Spleen (tissue), 7 donors: ENCODE measurements at regions not wholly inside any gene's neighbourhood (a gene's known extent, or its start where the extent isn't known, plus 50 kb on each side); places are given as distances from the start of the nearest gene placed in this dataset.

Source experiments
- POLR2A ChIP-seq, 3 donors: fragments of 450-650 bp; IDR thresholded peaks; one replicate each; pipeline ENCODE4 v1.5.1; 2017; ENCODE audit warnings: antibody characterized with exemption in 3 of 3, mild to moderate bottlenecking in 1 of 3
- TF ChIP-seq, protein P1 (sequence below), 11 experiments: fragments of 200-600 bp in 7 of 11; fragments of 450-650 bp in 4 of 11; sonication (generic) in 4 of 11; IDR thresholded peaks in 8 of 11; conservative IDR thresholded peaks in 3 of 11; 1 replicate in 7 of 11; 2 replicates in 4 of 11; pipeline versions ENCODE4 v1.4.0 to v1.8.0; 2016 to 2021; ENCODE audit warnings: antibody characterized with exemption in 11 of 11, inconsistent platforms in 4 of 11, mild to moderate bottlenecking in 1 of 11
- donor health status: DM: no; HTN: no; CAD: no; lungs with moderate emphysema.
- donor health status: DM: no; HTN: no; CAD: no.
- donor health status: DM: no; HTN: no; CAD: no.

DNA sequence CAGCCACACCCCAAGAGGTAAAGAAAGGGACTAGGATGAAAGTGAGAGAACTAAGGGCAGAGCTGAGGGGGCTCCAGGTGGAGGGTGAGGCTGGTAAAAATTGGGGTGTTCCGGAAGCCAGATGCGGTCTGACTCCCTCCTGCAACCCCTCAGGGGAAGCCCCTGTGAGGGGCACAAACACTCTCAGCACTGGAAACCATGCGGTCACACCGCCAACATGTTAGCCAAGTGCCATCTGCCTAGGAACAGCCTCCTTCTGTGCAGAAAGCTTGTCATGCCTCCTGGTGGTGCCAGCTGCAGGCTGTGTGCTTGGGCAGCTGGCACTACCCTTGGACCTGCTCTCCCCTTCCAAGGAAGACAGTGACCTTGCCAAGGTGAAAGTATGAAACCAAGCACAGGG lies 83.5 kb upstream of the RPL38 start:
- TF ChIP-seq, protein P1, sequence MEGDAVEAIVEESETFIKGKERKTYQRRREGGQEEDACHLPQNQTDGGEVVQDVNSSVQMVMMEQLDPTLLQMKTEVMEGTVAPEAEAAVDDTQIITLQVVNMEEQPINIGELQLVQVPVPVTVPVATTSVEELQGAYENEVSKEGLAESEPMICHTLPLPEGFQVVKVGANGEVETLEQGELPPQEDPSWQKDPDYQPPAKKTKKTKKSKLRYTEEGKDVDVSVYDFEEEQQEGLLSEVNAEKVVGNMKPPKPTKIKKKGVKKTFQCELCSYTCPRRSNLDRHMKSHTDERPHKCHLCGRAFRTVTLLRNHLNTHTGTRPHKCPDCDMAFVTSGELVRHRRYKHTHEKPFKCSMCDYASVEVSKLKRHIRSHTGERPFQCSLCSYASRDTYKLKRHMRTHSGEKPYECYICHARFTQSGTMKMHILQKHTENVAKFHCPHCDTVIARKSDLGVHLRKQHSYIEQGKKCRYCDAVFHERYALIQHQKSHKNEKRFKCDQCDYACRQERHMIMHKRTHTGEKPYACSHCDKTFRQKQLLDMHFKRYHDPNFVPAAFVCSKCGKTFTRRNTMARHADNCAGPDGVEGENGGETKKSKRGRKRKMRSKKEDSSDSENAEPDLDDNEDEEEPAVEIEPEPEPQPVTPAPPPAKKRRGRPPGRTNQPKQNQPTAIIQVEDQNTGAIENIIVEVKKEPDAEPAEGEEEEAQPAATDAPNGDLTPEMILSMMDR (IDR thresholded peaks at IDR 0.05 in 8 of 11, conservative IDR thresholded peaks at IDR 0.05 in 3 of 11): no peak
- no peak for TF ChIP-seq POLR2A (IDR thresholded peaks at IDR 0.05)
